ENCODE measurements at regions not wholly inside any gene's neighbourhood (a gene's known extent, or its start where the extent isn't known, plus 50 kb on each side); places are given as distances from the start of the nearest gene placed in this dataset.

DNA sequence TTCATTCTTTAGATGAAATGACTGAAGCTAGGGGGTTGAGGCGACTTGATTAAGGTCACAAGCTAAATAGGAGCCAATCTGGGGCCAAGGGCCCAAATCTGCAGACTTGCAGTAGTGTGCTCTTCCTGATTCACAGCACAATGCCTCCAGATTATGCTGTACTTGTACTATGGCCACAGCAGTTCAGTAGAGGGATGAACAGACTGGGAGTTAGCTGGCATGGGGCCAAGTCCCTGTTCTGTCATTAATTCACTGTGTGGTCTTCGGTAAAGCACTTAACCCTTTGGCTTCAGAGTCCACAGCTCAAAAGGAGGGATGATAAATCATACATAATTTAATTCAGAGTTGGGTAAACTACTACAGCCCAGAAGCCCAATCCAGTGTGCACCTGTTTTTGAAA, 196.8 kb downstream of the XPNPEP1 start:
- DNase-seq (ENCODE audit: low read depth in 1 of 2, low spot score in 2 of 2), result no peak
- Histone ChIP-seq H2AFZ (ENCODE audit: low read length) (no peak overlapping the region), H3K4ac (replicated peaks; ENCODE audit: insufficient read length, low read depth, low read length) (no peak overlapping the region), H3K79me2 (ENCODE audit: control insufficient read depth in 1 of 2, insufficient read depth in 2 of 2, low read length in 2 of 2) (no peaks in the 10 kb centered on the region), H3K14ac (ENCODE audit: insufficient read length) (no peak overlapping the region), H2AK5ac (ENCODE audit: low read depth, low read length) (no peak overlapping the region), H3K27me3 (replicated peaks in 1 of 4; ENCODE audit: control insufficient read depth in 3 of 4, extremely low read depth in 1 of 4, insufficient read depth in 3 of 4, low read length in 3 of 4) (no peaks in the 10 kb centered on the region), H2BK20ac (ENCODE audit: low read length) (no peak overlapping the region), H3K9ac (replicated peaks in 1 of 4; ENCODE audit: extremely low read depth in 1 of 4, low read depth in 3 of 4, low read length in 3 of 4) (no peak overlapping the region), H4K8ac (ENCODE audit: extremely low read depth, insufficient read depth, low read length) (no peak overlapping the region), H2BK15ac (ENCODE audit: low read length) (no peak overlapping the region), H3K4me3 (ENCODE audit: extremely low read depth in 1 of 4, insufficient read depth in 2 of 4, low read depth in 3 of 4, low read length in 4 of 4) (no peak overlapping the region), H3K23me2 (ENCODE audit: low read depth, low read length) (no peaks in the 10 kb centered on the region), H3K4me2 (ENCODE audit: insufficient read depth in 1 of 2, low read depth in 2 of 2, low read length in 2 of 2) (no peak overlapping the region), H3K36me3 (ENCODE audit: control insufficient read depth in 2 of 4, insufficient read depth in 4 of 4, low read length in 3 of 4) (no peaks in the 10 kb centered on the region), H4K91ac (replicated peaks; ENCODE audit: insufficient read length, low read length) (no peak overlapping the region), H3K9me3 (ENCODE audit: insufficient read depth in 2 of 2, low read depth in 1 of 2, low read length in 1 of 2) (no peaks in the 10 kb centered on the region), H3K56ac (replicated peaks; ENCODE audit: insufficient read length, low read depth, low read length) (no peak overlapping the region), H3K18ac (ENCODE audit: extremely low read depth, low read length) (no peak overlapping the region), H4K5ac (ENCODE audit: insufficient read length, low read depth, low read length) (no peak overlapping the region), H3K27ac (ENCODE audit: low read depth, low read length) (no peak overlapping the region), H2BK12ac (ENCODE audit: low read depth, low read length) (no peak overlapping the region), H3K4me1 (replicated peaks in 1 of 4; ENCODE audit: control insufficient read depth in 3 of 4, insufficient read depth in 4 of 4, low read length in 3 of 4) (no peaks in the 10 kb centered on the region), H2BK120ac (replicated peaks; ENCODE audit: low read depth, low read length) (no peak overlapping the region), H2BK5ac (ENCODE audit: low read depth, low read length) (no peak overlapping the region), H3K79me1 (ENCODE audit: low read depth, low read length) (no peaks in the 10 kb centered on the region), H4K20me1 (replicated peaks in 1 of 2; ENCODE audit: control insufficient read depth in 1 of 2, insufficient read depth in 2 of 2, low read length in 2 of 2) (no peaks in the 10 kb centered on the region), H3K23ac (ENCODE audit: insufficient read length) (no peak overlapping the region)
- FAIRE-seq, result no peak
- ChIA-PET CTCF (ENCODE audit: partially characterized antibody) (interaction anchor here (1.3 to 1.5 kb wide), 2 partner anchors 16 to 47 kb away, joined by 3 to 4 read pairs; no protein-coding TSS in a partner anchor), POLR2A (ENCODE audit: partially characterized antibody) (no interaction called here)
- 90% methylated on average over 2 of the region's 2 CpGs; no CpG with 5 or more reads in 1 of the 2 experiments for WGBS, 2 experiments (ENCODE audit: extremely low coverage in 1 of 2, insufficient coverage in 1 of 2, insufficient read length in 1 of 2, insufficient replicate concordance in 2 of 2, low coverage in 1 of 2, low lambda C conversion rate in 2 of 2, missing lambda C conversion rate in 1 of 2)
- TF ChIP-seq CBX5 (IDR thresholded peaks at IDR 0.05; ENCODE audit: low read depth, low read length) (no peak), MAFK (IDR thresholded peaks at IDR 0.05; ENCODE audit: low read depth, low read length) (no peak), GTF2F1 (IDR thresholded peaks at IDR 0.05; ENCODE audit: borderline replicate concordance, low read depth, low read length) (no peak), SAP30 (IDR thresholded peaks at IDR 0.05; ENCODE audit: insufficient read depth, insufficient replicate concordance, low read length) (no peak)
